H9 (cell line): ENCODE measurements at regions not wholly inside any gene's neighbourhood (a gene's known extent, or its start where the extent isn't known, plus 50 kb on each side); places are given as distances from the start of the nearest gene placed in this dataset.

ENCODE experiments used
- DNase-seq: peaks from one replicate; pipeline ENCODE4 v3.0.0-alpha.2; 2017
- H2AFZ ChIP-seq: one replicate; pipeline ENCODE4 v1.6.1; 2013; ENCODE audit warnings: mild to moderate bottlenecking, low read length, control low read depth, moderate library complexity
- H2AK5ac ChIP-seq: 2 replicates; pipeline ENCODE4 v1.6.1; 2013; ENCODE audit warnings: low read length, control low read depth, mixed read lengths; ENCODE audit not compliant: insufficient read length
- H2BK120ac ChIP-seq: one replicate; pipeline ENCODE4 v1.6.1; 2013; ENCODE audit warnings: low read depth, mild to moderate bottlenecking, low read length, control low read depth, inconsistent platforms; ENCODE audit not compliant: poor library complexity, severe bottlenecking
- H2BK12ac ChIP-seq: 2 replicates; pipeline ENCODE4 v1.6.1; 2013; ENCODE audit warnings: low read length, control low read depth, mixed read lengths, low read depth; ENCODE audit not compliant: insufficient read length
- H2BK15ac ChIP-seq: 2 replicates; pipeline ENCODE4 v1.6.1; 2013; ENCODE audit warnings: low read depth, low read length, control low read depth
- H2BK20ac ChIP-seq: one replicate; pipeline ENCODE4 v1.6.1; 2013; ENCODE audit warnings: low read depth, mild to moderate bottlenecking, low read length, control low read depth, inconsistent platforms; ENCODE audit not compliant: poor library complexity, severe bottlenecking
- H2BK5ac ChIP-seq: 2 replicates; pipeline ENCODE4 v1.6.1; 2013; ENCODE audit warnings: low read length, control low read depth, mixed read lengths; ENCODE audit not compliant: insufficient read length
- H3K14ac ChIP-seq: 2 replicates; pipeline ENCODE4 v1.6.1; 2013; ENCODE audit warnings: low read length, control low read depth; ENCODE audit not compliant: insufficient read depth
- H3K18ac ChIP-seq: 2 replicates; pipeline ENCODE4 v1.6.1; 2013; ENCODE audit warnings: low read depth, mild to moderate bottlenecking, mixed read lengths, low read length, control low read depth; ENCODE audit not compliant: insufficient read length
- H3K23ac ChIP-seq: 2 replicates; pipeline ENCODE4 v1.6.1; 2013; ENCODE audit warnings: low read length, control low read depth, mixed read lengths, low read depth; ENCODE audit not compliant: insufficient read length
- H3K23me2 ChIP-seq: 2 replicates; pipeline ENCODE4 v1.6.1; 2013; ENCODE audit warnings: low read depth, mild to moderate bottlenecking, mixed read lengths, low read length, control low read depth; ENCODE audit not compliant: insufficient read length, poor library complexity, severe bottlenecking
- H3K27ac ChIP-seq: 2 replicates; pipeline ENCODE4 v1.5.1; 2013; ENCODE audit warnings: low read length, control low read depth, mixed read lengths, low read depth; ENCODE audit not compliant: insufficient read length
- H3K27me3 ChIP-seq: 2 replicates; pipeline ENCODE4 v1.6.1; 2013; ENCODE audit warnings: low read length, control low read depth, inconsistent platforms; ENCODE audit not compliant: insufficient read depth
- H3K4ac ChIP-seq: 2 replicates; pipeline ENCODE4 v1.6.1; 2013; ENCODE audit warnings: low read depth, mild to moderate bottlenecking, control low read depth, inconsistent platforms, low read length, moderate library complexity
- H3K4me1 ChIP-seq: 2 replicates; pipeline ENCODE4 v1.6.1; 2013; ENCODE audit warnings: low read length, control low read depth, inconsistent platforms; ENCODE audit not compliant: insufficient read depth
- H3K4me2 ChIP-seq: 2 replicates; pipeline ENCODE4 v1.6.1; 2013; ENCODE audit warnings: low read length, control low read depth, mixed read lengths; ENCODE audit not compliant: insufficient read length, insufficient read depth
- H3K56ac ChIP-seq: 2 replicates; pipeline ENCODE4 v1.6.1; 2013; ENCODE audit warnings: low read depth, mild to moderate bottlenecking, mixed read lengths, low read length, control low read depth; ENCODE audit not compliant: insufficient read length
- H3K79me1 ChIP-seq: 2 replicates; pipeline ENCODE4 v1.6.1; 2013; ENCODE audit warnings: low read depth, mild to moderate bottlenecking, moderate library complexity, low read length, control low read depth, inconsistent platforms; ENCODE audit not compliant: insufficient read depth, poor library complexity, severe bottlenecking
- H3K79me2 ChIP-seq: 2 replicates; pipeline ENCODE4 v1.6.1; 2013; ENCODE audit warnings: low read length, control low read depth, inconsistent platforms; ENCODE audit not compliant: insufficient read depth
- H3K9ac ChIP-seq: 2 replicates; pipeline ENCODE4 v1.6.1; 2013; ENCODE audit warnings: low read length, control low read depth, mixed read lengths; ENCODE audit not compliant: insufficient read length; ENCODE audit errors: extremely low read depth
- H3K9me3 ChIP-seq: one replicate; pipeline ENCODE4 v1.6.1; 2013; ENCODE audit warnings: low read depth, low read length, inconsistent platforms; ENCODE audit not compliant: control insufficient read depth
- H3T11ph ChIP-seq: one replicate; pipeline ENCODE4 v1.6.1; 2013; ENCODE audit warnings: mild to moderate bottlenecking, low read length, control low read depth, inconsistent platforms
- H4K20me1 ChIP-seq: one replicate; pipeline ENCODE4 v1.6.1; 2013; ENCODE audit not compliant: control insufficient read depth, insufficient read length, insufficient read depth
- H4K5ac ChIP-seq: 2 replicates; pipeline ENCODE4 v1.6.1; 2013; ENCODE audit warnings: low read depth, mild to moderate bottlenecking, mixed read lengths, low read length, control low read depth; ENCODE audit not compliant: insufficient read length
- H4K8ac ChIP-seq: replicated peaks from 2 replicates; pipeline ENCODE4 v1.6.1; 2013; ENCODE audit warnings: low read length, control low read depth, mixed read lengths, low read depth; ENCODE audit not compliant: insufficient read length
- H4K91ac ChIP-seq: 2 replicates; pipeline ENCODE4 v1.6.1; 2013; ENCODE audit warnings: low read depth, mild to moderate bottlenecking, moderate library complexity, mixed read lengths, low read length, control low read depth; ENCODE audit not compliant: insufficient read length
- H3K27ac Mint-ChIP-seq, 3 experiments: 2 replicates in 2 of 3; 3 replicates in 1 of 3; pipeline ENCODE4 v1.8.0; 2020 to 2021; ENCODE audit warnings: mixed read lengths in 3 of 3, mild to moderate bottlenecking in 1 of 3, moderate library complexity in 1 of 3
- H3K27me3 Mint-ChIP-seq: 2 replicates; pipeline ENCODE4 v1.8.0; 2021; ENCODE audit warnings: low read depth, mild to moderate bottlenecking, moderate library complexity, mixed read lengths
- H3K36me3 Mint-ChIP-seq, 3 experiments: 2 replicates in 2 of 3; 3 replicates in 1 of 3; pipeline ENCODE4 v1.8.0; 2020 to 2021; ENCODE audit warnings: low read depth in 3 of 3, mixed read lengths in 3 of 3; ENCODE audit not compliant: insufficient read depth in 1 of 3
- H3K4me1 Mint-ChIP-seq, 2 experiments: 2 replicates each; pipeline ENCODE4 v1.8.0; 2020; ENCODE audit warnings: mixed read lengths in 2 of 2
- H3K4me3 Mint-ChIP-seq, 2 experiments: 2 replicates in 1 of 2; 3 replicates in 1 of 2; pipeline ENCODE4 v1.8.0; 2020 to 2021; ENCODE audit warnings: mild to moderate bottlenecking in 2 of 2, mixed read lengths in 2 of 2, moderate library complexity in 1 of 2
- H3K9me3 Mint-ChIP-seq, 2 experiments: 2 replicates in 1 of 2; 3 replicates in 1 of 2; pipeline ENCODE4 v1.8.0; 2020; ENCODE audit warnings: mild to moderate bottlenecking in 2 of 2, mixed read lengths in 2 of 2, moderate library complexity in 1 of 2
- WGBS: extraction: QIAGEN DNeasy Blood & Tissue Kit; methylation state at CpG from one replicate; pipeline ENCODE4 v1.1.7; 2013; ENCODE audit warnings: missing lambda C conversion rate, low lambda C conversion rate, mixed read lengths; ENCODE audit not compliant: insufficient read length; ENCODE audit errors: extremely low coverage; 5-methylcytosine and 5-hydroxymethylcytosine counted together
- TF ChIP-seq, protein P1 (sequence below): fragments of 200-600 bp; sonication (generic); conservative IDR thresholded peaks from 3 replicates; pipeline ENCODE4 v1.8.0; 2021; ENCODE audit warnings: antibody characterized with exemption, mild to moderate bottlenecking

DNA sequence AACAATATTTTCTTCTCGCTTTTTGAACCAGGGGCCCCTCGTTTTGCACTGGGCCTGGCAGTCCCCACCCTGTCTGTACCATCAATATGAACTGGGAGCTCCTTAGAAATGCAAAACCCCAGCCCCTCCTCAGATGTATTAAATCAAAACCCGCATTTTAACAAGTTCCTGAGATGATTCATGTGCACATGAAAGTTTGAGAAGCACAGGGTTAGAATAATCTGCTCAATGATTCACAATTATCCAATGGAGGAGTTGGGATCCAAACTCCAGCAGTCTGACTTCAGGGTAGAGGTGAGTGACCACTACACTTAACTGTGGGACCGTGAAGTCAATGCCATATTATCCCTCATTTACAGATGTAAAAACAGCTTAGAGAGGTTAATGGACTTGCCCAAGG is 256.4 kb downstream of the IGSF11 start:
- Histone ChIP-seq H4K5ac (no peak overlapping the region), H3K18ac (no peak overlapping the region), H3K27me3 (no peaks in the 10 kb centered on the region), H3K23me2 (no peaks in the 10 kb centered on the region), H2BK12ac (no peak overlapping the region), H3T11ph (no peak overlapping the region), H2BK15ac (no peak overlapping the region), H4K91ac (no peak overlapping the region), H4K8ac (no peak overlapping the region), H2BK120ac (no peak overlapping the region), H3K4me2 (no peak overlapping the region), H2BK5ac (peak overlapping the region; percentile 35), H3K27ac (no peak overlapping the region), H2AK5ac (no peak overlapping the region), H3K79me1 (no peaks in the 10 kb centered on the region), H4K20me1 (no peaks in the 10 kb centered on the region), H3K9me3 (no peaks in the 10 kb centered on the region), H3K79me2 (no peaks in the 10 kb centered on the region), H3K14ac (no peak overlapping the region), H3K23ac (no peak overlapping the region), H3K4me1 (no peaks in the 10 kb centered on the region), H2AFZ (no peak overlapping the region), H3K4ac (no peak overlapping the region), H2BK20ac (no peak overlapping the region), H3K9ac (no peak overlapping the region), H3K56ac (no peak overlapping the region)
- whole genome bisulfite sequencing: no CpG with 5 or more reads among the region's 4 CpGs
- H3K27ac Mint-ChIP-seq: no peak overlapping the region; a peak in 1 of 7 replicates
- no peaks in the 10 kb centered on the region for H3K36me3 Mint-ChIP-seq
- TF ChIP-seq, protein P1, sequence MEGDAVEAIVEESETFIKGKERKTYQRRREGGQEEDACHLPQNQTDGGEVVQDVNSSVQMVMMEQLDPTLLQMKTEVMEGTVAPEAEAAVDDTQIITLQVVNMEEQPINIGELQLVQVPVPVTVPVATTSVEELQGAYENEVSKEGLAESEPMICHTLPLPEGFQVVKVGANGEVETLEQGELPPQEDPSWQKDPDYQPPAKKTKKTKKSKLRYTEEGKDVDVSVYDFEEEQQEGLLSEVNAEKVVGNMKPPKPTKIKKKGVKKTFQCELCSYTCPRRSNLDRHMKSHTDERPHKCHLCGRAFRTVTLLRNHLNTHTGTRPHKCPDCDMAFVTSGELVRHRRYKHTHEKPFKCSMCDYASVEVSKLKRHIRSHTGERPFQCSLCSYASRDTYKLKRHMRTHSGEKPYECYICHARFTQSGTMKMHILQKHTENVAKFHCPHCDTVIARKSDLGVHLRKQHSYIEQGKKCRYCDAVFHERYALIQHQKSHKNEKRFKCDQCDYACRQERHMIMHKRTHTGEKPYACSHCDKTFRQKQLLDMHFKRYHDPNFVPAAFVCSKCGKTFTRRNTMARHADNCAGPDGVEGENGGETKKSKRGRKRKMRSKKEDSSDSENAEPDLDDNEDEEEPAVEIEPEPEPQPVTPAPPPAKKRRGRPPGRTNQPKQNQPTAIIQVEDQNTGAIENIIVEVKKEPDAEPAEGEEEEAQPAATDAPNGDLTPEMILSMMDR: no peak
- DNase-seq: no peak
- H3K27me3 Mint-ChIP-seq: no peaks in the 10 kb centered on the region
- peaks cover 11 to 14% of the 10 kb centered on the region in 2 experiments for H3K4me1 Mint-ChIP-seq
- H3K9me3 Mint-ChIP-seq: no peaks in the 10 kb centered on the region; a peak in 2 of 5 replicates
- no peak overlapping the region for H3K4me3 Mint-ChIP-seq
